KBM-7 (cell line): ENCODE measurements at regions not wholly inside any gene's neighbourhood (a gene's known extent, or its start where the extent isn't known, plus 50 kb on each side); places are given as distances from the start of the nearest gene placed in this dataset.

Experiments
- DNase-seq: peaks from one replicate; pipeline ENCODE4 v3.0.0-alpha.2; 2015
- in situ Hi-C: fragments of 300-500 bp; cut with MboI; formaldehyde crosslinking; loops from 2 replicates; pipeline ENCODE4 v1.14.3; 2020; ENCODE audit warnings: low sequenced_read_pairs, low pct_unique_long_range_greater_than_20kb, mixed read lengths

DNA sequence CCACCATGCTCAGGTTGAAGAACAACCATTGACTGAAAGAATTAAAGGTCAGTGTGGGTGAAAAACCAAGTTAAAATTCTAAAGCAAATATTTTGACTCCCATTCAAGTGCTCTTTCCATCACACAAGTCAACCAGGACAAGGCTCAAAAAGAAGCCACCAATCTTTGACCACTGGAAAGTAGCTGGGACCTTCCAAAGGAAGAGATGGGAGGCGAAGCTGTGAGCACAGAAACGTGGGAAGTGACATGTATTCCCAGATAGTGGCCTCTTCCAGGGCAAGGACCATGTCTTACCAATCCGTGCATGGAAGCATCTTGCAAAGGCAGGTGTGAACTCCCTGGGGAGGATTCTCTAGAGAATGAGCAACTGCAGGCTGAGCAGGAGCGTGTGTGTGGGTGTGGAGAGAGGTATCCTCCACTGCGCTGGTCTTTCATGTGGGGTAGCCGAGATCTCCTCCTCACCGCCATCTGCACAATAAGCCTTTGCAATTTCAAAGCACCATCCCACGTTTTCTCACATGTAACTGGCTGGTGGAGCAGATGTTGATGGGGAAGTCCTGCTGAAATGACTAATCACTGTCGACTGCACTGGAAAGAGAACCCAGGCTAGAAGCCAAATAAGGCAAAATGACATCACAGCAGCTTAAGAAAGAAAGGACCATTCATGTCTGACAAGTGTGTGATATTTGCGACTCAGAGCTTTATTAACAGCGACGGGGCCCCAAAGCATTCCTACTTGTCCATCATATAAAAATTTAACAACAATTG lies 189.4 kb upstream of the RREB1 start:
- in situ Hi-C loops, result no loop called here
- DNase-seq, result peak; percentile 68

DNA sequence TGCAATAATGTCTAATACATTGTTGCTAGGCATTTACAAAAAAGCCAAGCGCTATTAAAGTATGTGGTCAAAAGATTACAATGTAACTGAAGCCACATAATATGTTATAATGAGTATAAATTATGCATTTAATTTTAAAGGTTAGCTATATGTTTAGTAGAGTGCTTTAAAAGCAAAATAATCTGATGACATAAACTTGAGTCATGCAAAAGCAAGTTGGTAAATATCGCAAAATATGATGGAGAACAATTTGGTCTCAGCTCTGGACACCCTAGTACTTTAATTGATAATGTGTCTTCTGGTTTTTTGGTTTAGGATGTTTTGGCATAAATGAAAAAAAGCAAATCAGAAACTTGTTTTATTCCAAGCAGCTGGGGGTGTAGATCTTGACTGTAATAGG lies 188.6 kb upstream of the RREB1 start:
- in situ Hi-C loops, result no loop called here
- DNase-seq, result no peak

DNA sequence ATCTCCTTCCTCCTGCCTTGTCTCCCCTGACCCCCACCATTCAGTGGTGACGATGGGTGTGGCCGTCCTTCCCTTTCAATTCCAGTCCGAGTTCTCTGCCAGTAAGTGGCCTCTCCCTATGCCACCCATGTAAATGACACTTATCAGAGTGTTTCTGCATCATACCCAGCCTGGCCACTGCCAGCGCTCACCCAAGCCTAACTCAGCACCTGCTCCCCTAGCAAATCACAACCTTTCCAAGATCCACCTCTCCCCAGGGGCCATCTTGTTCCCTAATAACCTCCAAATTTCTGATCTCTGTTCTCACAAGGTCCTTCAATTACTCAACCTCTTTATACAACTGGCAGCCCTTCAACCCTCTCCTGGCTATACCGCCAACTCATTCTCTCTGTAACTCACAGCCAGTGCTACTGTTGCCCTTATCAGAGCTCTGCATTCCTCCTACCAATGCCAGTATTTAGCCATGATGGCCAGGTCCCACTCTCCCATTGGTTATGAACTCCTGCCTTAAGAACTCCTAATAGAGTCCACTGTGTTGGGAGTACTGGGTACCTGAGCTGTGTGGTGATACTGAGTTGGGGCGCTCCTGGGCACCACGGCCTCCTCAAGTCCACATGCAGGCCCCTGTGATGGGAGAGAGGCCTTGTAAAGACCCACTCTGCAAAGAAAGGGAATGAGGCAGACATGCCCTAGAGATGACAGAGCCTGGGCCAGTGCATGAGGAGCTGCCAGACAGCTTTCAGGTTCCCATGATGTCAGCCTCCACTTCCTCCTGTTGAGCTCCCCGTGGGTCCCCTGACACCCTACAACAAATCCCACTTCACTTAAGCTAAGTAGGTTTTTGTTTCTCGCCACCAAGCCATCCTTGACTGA lies 187.4 kb upstream of the RREB1 start:
- no peak for DNase-seq
- in situ Hi-C loops, result no loop called here

DNA sequence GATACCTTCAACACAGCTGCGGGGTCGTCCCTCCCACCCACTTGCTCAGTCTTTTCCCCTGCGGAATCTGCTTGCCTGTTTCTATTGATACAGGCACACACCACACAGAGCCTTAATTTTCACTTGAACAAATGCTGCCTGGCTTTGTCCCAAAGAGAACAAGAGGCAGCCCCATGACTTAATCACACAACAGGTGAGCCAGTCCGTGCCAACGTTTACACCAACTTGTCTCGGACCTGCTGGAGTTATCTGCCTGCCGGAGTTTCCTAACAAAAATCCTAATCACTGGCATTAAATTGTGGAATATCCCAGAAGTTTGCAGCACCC lies 186.8 kb upstream of the RREB1 start:
- in situ Hi-C loops, result no loop called here
- no peak for DNase-seq

DNA sequence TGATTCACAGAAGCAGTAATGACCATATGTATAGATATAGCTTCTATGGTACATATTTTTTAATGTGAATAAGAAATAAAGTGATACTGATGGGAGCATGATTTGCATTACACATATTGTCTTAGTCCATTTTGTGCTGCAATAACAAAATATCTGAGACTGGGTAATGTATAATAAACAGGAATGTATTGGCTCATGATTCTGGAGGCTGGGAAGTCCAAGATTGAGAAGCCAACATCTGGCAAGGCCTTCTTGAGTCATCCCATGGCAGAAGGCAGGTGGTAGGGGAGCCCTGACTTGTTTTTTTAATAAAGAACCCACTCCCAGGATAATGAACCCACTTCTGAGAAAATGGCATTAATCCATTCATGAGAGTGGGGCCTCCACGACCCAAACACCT lies 185.6 kb upstream of the RREB1 start:
- in situ Hi-C loops, result no loop called here
- no peak for DNase-seq

DNA sequence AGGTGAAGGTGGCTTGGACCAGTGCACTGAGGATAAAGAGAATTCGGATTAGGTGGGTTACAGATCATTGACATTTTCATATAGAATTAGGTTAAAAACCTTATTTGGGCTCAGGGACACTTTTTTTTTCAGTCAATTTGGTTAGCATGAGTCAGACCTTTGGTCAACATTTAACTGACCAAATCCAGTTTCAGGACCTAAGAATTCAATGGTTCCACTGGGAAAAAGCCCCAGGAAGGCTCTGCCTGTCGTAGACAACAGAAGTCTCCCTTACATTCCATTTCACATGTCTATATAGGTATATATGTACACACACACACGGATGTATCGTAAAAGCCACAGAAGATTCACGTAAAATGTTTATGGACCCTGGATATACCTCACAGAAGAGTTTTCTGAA lies 184.2 kb upstream of the RREB1 start:
- DNase-seq, result no peak
- in situ Hi-C loops, result no loop called here

DNA sequence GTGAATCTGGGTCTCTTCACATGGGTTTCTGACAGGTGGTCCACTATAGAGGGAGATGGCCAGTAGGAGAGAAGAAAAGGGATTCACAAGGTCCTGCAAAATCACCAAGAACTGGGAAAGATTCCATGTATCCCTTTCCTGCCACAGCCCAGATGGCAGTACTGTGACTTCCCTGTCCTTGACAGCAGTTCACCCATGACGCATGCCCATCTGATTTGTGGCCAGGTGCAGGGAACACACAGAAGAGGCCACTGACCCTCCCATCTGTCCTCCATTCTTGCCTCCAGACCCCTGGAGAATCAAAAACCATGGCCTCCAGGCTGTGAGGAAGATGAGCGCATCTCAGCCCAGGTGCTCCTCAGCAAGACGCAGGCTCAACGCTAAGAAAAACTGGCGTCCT lies 183.1 kb upstream of the RREB1 start:
- in situ Hi-C loops, result no loop called here
- DNase-seq, result no peak

DNA sequence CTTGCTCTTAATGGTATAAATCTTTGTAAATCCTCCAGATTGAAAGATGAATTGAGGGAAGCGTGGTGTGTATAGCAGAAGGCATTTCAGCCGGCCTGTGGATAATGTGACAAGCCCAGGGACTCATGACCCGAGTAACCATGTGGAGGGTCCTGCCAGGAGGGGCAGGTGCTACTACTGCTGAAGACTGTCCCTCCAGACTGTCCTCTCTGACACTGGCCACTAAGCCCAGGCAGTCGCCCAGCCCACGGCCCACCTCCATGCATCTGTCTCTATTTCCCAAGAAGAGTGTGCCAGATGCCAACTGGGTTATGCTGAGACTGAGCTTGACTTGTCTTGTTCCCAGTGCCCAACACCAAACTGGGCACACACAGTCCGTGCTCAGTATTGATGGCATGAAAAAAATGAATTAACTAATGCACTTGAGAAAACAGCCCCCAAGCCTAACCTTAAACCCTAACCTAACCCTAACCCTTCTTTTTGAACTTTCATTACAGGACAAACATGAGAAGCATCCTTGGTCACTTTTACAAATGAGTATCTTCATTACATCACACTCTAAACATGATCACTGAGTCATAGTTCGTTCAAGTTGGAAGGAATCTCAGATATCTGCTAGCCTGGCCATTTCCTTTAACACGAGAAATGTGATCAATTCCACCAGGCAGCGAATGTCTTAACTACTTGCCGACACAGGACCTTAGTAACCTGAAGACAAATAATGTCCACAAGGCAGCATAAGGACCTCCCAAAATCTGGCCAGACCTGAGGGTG lies 182.2 kb upstream of the RREB1 start:
- no peak for DNase-seq
- in situ Hi-C loops, result no loop called here

DNA sequence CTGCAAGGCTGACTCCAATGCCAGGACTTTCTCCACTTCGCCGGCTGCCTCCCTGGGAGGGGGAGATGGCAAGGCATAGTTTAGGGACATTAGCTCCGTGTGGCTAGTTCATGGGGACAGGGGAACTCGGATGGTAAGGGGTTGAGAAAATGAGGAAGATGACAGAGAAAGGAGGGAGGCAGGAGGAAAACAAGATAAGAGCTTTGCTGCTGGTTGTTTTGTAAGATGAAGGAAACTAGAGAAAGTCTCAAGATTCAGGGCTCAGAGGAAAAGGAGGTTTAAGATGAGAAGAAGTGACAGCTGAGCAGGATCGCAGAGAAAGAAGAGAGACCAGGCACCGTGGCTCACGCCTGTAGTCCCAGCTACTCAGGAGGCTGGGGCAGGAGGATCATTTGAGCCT lies 180.9 kb upstream of the RREB1 start:
- DNase-seq, result peak; percentile 68
- in situ Hi-C loops, result no loop called here

DNA sequence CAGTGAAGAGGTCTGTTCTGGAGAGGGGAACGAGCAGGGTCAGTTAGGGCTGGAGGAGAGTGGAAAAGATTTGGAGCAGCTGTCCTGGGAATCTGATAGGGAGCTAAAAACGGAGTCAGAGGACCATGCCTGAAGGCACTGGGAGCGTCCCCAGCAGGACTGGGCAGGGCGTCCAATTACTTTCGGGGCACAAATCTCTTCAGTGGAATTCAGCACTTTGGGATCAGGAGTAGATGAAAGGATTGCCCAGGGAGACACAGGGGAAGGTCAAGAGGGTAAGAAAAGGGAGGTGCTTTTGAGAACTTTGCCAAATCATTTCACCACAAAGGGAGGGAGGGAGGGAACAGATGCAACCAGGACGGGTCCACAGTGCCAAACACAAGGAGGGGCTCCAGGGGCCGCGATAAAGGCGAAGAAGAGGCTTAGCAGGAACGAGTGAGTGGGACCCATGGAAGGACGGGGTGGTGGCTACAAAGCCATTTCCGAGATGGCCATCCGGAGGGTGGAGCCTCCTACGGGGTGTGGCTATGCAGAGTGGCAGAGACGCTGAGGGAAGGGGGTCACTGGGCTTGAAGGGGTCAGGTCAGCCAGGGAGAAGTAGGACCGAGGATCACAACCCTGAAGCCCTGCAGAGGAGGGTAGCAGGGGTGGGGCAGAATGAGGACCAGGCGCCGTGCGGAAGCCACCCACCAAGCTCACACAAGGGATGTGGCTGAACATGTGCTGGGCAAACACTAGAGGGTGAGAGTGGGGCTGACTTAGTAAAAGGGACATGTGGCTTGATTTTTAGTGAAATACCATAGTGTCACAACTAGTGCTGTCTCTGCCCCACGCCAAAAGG lies 180.0 kb upstream of the RREB1 start:
- DNase-seq, result no peak
- in situ Hi-C loops, result no loop called here

DNA sequence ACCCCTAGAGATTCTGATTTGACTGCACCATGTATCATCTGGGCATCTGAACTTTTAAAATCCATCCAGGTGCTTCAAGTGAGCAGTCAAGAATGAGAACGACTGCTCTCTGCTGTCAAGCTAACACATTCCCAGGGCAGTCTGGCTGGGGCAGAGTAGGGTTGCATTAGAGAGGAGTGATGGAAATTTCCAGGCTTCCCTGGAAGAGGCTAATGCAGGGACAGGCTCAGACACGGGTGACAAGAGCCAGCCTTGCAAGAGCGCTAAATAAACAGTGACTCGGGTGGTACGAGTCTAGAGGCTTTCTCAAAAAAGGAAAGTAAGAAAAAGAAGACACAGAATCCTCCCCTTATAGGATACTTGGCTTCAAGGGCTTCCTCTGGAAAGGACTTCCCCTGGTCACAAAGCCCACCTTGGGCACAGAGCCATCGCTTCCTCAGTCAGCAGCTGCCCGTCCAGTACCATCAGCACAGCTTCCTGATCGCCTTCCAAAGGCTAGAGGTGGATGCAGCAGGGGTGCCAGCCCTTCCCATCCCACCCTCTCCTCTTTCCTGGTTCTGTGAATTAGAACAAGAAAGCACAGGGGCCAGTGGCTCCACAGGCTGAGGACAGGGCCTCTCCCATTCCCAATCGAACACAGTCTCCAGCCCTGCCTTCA lies 177.4 kb upstream of the RREB1 start:
- no peak for DNase-seq

DNA sequence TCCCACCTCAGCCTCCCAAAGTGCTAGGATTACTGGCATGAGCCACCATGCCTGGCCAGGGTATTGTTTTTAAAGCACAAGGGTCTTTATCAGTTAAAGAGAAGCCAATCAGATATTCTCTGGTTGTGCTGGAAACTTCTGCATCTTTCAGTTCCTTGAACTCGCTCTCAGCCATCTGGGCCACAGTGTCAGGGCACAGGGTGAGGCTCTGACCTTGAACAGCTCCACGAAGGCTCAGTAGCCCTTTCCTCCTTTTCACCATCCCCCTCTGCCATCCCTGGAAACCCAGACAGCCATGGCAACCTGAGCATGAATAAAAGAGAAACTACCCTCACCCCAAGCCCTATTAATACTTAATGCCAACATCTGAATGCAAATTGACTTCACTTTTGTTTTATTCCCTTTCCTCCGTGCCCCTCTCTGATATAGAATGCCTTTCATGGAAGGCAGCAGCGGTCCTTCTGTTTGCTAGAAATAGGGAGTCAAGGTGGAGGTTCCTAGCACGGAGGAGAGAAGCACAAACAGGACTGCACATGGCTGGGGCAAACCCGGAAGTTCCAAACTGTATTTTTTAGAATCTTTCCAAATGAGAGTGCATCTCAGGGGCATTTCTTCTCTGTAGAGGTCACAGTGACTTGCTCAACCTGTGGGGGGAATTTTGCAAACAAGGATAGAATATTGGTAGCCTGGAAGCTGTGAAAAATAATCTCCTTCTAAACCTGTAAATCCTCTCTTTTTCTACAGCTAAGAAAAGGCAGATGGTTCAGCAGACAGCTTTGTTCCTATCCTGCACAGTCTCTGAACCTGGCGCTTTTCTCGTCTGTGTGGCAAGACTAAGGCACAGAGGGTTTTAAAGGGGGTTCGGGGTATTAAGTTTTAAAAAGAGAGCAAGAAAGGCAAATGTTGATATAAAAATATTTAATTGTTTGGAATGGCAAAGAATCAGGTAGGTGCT lies 176.4 kb upstream of the RREB1 start:
- DNase-seq, result no peak
- in situ Hi-C loops, result no loop called here

More for the DNA sequence above, 177.4 kb upstream of the RREB1 start:
- in situ Hi-C loops, result no loop called here

DNA sequence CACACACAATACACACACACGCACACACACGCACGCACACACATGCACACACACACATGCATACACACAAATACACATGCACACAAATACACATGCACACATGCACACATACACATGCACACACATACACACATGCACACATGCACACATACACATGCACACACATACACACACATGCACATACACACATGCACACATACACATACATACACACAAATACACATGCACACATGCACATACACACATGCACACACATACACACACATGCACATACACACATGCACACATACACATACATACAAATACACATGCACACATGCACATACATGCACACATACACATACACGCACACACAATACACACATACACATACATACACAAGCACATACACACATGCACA lies 175.4 kb upstream of the RREB1 start:
- no peak for DNase-seq
- in situ Hi-C loops, result no loop called here

DNA sequence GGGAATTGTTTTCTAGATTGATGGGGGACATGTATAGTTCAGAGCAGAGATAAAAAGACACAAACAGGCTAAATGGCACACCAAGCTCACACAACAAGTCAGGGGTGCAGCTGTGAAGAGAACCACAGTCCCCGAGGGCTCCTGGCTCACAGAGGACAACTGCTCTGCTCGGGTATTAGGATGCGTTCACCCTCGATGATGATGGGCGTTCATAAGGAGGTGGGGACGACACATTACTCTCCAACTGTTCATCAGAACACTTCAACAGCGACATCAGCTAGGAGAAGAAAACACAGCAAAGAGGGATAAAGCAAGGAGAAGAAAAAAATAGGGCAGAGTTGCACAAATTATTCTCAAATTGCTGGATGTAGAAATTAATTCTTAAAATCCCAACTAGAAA lies 174.8 kb upstream of the RREB1 start:
- in situ Hi-C loops, result no loop called here
- no peak for DNase-seq

DNA sequence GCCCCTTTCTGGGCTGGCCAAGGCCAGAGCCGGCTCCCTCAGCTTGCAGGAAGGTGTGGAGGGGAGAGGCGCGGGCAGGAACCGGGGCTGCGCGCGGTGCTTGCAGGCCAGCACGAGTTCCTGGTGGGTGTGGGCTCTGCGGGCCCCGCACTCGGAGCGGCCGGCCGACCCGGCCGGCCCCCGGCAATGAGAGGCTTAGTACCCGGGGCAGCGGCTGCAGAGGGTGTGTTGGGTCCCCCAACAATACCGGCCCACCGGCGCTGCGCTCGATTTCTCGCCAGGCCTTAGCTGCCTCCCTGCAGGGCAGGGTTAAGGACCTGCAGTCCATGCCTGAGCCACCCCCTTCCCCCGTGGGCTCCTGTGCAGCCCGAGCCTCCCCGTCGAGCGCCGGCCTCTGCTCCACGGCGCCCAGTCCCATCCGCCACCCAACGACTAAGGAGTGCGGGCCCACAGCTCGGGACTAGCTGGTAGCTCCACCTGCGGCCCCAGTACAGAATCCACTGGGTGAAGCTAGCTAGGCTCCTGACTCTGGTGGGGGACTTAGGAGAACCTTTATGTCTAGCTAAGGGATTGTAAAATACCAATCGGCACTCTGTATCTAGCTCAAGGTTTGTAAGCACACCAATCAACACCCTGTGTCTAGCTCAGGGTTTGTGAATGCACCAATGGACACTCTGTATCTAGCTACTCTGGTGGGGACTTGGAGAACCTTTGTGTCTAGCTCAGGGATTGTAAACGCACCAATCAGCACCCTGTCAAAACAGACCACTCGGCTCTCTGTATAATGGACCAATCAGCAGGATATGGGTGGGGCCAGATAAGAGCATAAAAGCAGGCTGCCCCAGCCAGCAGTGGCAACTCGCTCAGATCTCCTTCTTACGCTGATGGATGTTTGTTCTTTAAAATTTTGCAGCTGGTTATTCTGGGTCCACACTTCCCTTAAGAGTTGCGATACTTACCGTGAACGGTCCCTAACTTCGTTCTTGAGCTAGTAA lies 167.4 kb upstream of the RREB1 start:
- in situ Hi-C loops, result no loop called here

DNA sequence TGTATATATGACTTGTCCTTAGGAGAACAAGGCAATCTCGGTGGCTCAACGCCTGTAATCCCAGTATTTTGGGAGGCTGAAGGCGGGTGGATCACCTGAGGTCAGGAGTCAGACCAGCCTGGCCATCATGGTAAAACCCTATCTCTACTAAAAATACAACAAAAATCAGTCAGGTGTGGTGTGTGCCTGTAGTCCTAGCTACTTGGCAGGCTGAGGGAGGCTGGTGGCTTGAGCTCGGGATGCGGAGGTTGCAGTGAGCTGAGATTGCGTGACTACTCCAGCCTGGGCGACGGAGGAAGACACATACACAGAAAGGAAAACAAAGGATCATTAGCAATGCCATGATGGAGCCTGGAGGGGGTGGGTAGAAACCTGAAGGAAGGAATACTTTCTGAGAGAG lies 166.6 kb upstream of the RREB1 start:
- no peak for DNase-seq
- in situ Hi-C loops, result no loop called here

More for the DNA sequence above, 167.4 kb upstream of the RREB1 start:
- no peak for DNase-seq

DNA sequence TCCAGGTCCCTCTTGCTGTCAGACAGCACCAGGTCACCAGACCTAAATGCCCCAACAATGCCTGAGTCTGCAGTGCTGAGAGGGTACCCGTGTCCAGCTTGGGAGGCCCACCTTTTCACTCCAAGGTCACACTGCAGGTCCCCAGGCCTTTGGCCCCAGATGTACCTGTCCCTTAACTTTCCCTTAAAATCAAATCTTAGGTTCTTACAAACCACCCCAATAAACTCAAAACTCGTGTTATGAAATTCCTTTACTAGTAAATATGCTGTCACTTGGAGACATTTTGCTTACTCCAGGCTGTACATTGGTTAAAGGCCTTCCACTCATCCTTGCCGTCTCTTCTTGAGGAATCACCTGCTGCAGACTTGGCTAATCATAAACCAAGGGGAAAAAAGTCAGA lies 165.7 kb upstream of the RREB1 start:
- no peak for DNase-seq
- in situ Hi-C loops, result no loop called here
